ENCODE measurements at regions not wholly inside any gene's neighbourhood (a gene's known extent, or its start where the extent isn't known, plus 50 kb on each side); places are given as distances from the start of the nearest gene placed in this dataset.

- ATAC-seq: peak; percentile 33
- intact Hi-C loops (cut with micrococcal nuclease): no loop called here
- DNase-seq: no peak
Measured at GRCh38 chr6:23454080-23454976, 671.7 kb upstream of the NRSN1 start.

DNA sequence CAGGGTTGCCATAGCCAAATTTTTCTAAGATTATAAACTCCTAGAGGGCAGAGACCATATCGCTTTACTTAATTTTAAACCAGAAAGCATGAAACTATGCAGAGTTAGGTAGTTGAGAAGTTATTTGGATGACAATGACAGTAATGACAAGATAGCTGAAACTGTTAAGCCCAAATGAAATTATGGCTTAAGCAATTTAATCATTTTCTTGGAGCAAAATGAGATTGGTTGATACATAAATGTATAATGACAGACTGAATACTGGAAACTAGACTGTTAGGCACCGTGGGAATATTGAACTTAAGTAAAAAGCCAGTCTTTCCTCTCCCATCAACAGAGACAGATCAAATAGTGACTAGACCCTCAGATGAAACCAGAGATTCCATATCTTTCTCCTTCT is 670.3 kb upstream of the NRSN1 start:
- intact Hi-C loops (cut with micrococcal nuclease): no loop called here
- DNase-seq (no peak), ATAC-seq (no peak)

GRCh38 chr6:23456396-23456795 is 669.6 kb upstream of the NRSN1 start:
- intact Hi-C loops (cut with micrococcal nuclease): no loop called here
- DNase-seq: no peak
- ATAC-seq: no peak

- intact Hi-C loops (cut with micrococcal nuclease): no loop called here
- ATAC-seq (no peak), DNase-seq (no peak)
Measured at GRCh38 chr6:23457321-23457720, 668.7 kb upstream of the NRSN1 start.

GRCh38 chr6:23465912-23466311 is 660.1 kb upstream of the NRSN1 start:
- intact Hi-C loops (cut with micrococcal nuclease): no loop called here

GRCh38 chr6:23477586-23477985 is 648.4 kb upstream of the NRSN1 start:
- ATAC-seq (no peak), DNase-seq (no peak)
- intact Hi-C loops (cut with micrococcal nuclease): no loop called here

More at GRCh38 chr6:23465912-23466311, 660.1 kb upstream of the NRSN1 start:
- ATAC-seq (no peak), DNase-seq (no peak)

DNA sequence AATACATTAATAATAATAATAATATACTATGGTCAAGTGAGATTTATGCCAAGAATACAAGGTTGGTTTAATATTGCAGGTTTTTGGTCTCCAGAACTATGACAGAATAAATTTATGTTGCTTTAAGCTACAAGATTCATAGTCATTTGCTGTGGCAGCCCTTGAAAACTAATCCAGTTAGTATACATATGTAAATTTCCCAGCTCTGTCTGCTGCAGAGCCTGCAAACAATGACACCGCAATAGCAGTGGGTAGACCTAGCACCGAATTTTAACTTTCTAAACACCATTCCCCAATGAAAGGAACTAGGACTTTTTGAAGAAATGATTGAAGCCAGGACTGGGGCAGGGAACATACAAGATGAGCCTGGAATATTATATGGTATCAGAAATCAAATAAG is 647.7 kb upstream of the NRSN1 start:
- no peak for ATAC-seq
- intact Hi-C loops (cut with micrococcal nuclease): no loop called here
- DNase-seq: no peak

GRCh38 chr6:23483896-23484295 is 642.1 kb upstream of the NRSN1 start:
- no peak for DNase-seq
- no peak for ATAC-seq
- intact Hi-C loops (cut with micrococcal nuclease): no loop called here

GRCh38 chr6:23494367-23494766 is 631.6 kb upstream of the NRSN1 start:
- intact Hi-C loops (cut with micrococcal nuclease): no loop called here
- ATAC-seq (no peak), DNase-seq (no peak)

DNA sequence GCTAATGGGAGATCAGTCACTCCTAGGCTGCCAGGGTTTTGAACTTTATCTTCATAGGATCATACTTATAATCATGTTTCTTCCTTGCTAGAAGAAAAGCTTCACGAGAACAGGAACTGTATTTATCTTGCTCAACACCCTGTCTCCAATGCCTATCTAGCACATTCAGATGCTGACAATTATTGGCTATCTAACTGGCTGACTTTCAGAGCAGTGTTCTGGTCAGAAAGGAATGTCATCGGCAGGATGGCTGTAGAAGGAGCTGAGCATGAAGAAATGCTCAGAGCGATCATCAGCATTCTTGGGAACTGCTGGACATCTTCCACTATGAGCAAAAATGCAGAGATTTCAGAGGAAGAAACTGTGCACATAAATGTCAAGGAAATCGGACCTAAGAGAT is 628.0 kb upstream of the NRSN1 start:
- no peak for DNase-seq
- peak; percentile 57 for ATAC-seq
- intact Hi-C loops (cut with micrococcal nuclease): no loop called here

- ATAC-seq (no peak), DNase-seq (no peak)
- intact Hi-C loops (cut with micrococcal nuclease): no loop called here
Measured at GRCh38 chr6:23499549-23499948, 626.5 kb upstream of the NRSN1 start.

GRCh38 chr6:23503173-23503572 is 622.8 kb upstream of the NRSN1 start:
- ATAC-seq (no peak), DNase-seq (no peak)
- intact Hi-C loops (cut with micrococcal nuclease): no loop called here

DNA sequence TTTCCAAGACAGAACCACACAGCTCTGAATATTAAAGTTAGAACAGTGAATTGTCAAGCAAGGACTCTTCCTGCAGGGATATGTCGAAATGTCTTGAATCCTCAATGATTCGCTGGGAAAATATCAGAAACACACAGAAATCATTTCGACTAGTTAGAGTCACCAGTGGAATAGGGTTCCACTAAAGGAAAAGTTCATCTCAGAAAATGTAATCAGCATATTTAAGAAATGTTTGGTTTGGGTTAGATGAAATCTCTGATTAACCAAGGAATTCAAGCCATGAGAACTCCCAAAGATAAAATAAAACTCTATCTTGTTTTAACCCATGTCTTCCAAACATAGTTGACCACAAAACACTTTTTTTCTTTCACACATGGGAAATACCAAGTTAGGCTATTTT is 621.0 kb upstream of the NRSN1 start:
- intact Hi-C loops (cut with micrococcal nuclease): no loop called here
- DNase-seq (no peak), ATAC-seq (no peak)

GRCh38 chr6:23510778-23511510 is 615.1 kb upstream of the NRSN1 start:
- DNase-seq (no peak), ATAC-seq (no peak)
- intact Hi-C loops (cut with micrococcal nuclease): no loop called here

DNA sequence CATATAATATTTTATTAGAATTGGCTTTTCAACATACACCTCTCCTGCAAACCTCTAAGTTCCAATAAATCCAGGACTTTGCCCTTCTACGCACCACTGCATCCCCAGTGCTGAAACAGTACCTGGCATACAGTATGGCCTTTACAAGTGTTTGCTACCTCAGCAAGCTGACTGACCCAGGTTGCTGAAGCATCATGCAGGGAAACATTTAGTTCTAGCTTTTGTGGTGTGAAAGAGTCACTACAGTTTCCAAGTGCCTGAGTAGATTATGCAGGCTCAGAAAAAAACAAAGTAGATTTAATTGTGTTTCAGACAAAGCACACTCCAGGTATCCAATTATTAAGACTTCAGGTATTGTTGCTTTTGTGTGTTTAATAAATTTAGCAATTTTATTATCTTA is 614.2 kb upstream of the NRSN1 start:
- ATAC-seq (no peak), DNase-seq (no peak)
- intact Hi-C loops (cut with micrococcal nuclease): no loop called here

DNA sequence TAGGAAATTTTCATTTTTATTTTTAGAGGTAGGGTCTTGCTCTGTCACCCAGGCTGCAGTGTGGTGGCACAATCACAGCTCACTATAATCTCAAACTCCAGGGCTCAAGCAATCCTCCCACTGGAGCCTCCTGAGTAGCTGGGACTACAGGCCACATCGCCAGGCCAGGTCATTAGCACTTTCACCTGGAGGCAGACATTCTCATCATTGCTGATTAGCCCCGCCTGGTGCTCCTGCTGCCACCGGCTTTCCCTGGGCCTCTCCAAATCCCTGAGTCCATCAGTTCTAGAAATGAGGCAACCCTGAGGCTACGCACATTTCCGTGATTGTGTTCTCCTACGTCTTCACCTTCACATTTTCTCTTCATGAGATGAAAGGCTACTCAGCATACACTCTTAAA is 607.7 kb upstream of the NRSN1 start:
- ATAC-seq (no peak), DNase-seq (no peak)
- intact Hi-C loops (cut with micrococcal nuclease): no loop called here

- ATAC-seq (no peak), DNase-seq (no peak)
- intact Hi-C loops (cut with micrococcal nuclease): no loop called here
Measured at GRCh38 chr6:23522792-23523547, 603.0 kb upstream of the NRSN1 start.

GRCh38 chr6:23523771-23524170 is 602.2 kb upstream of the NRSN1 start:
- no peak for ATAC-seq
- intact Hi-C loops (cut with micrococcal nuclease): no loop called here

GRCh38 chr6:23524548-23524947 is 601.5 kb upstream of the NRSN1 start:
- intact Hi-C loops (cut with micrococcal nuclease): no loop called here
- no peak for ATAC-seq
- no peak for DNase-seq

More at GRCh38 chr6:23523771-23524170, 602.2 kb upstream of the NRSN1 start:
- DNase-seq: no peak

GRCh38 chr6:23526526-23526925 is 599.5 kb upstream of the NRSN1 start:
- intact Hi-C loops (cut with micrococcal nuclease): no loop called here
- no peak for DNase-seq
- no peak for ATAC-seq

Data from left ventricle myocardium superior (tissue), 1 donor.